Breast epithelium (tissue), 4 donors: ENCODE measurements at regions not wholly inside any gene's neighbourhood (a gene's known extent, or its start where the extent isn't known, plus 50 kb on each side); places are given as distances from the start of the nearest gene placed in this dataset.

ENCODE experiments used
- DNase-seq, 2 donors: peaks; one replicate each; pipeline ENCODE4 v3.0.0-alpha.2; 2019; ENCODE audit warnings: low spot score in 2 of 2
- H3K27ac ChIP-seq, 2 donors: fragments of 200-600 bp; sonication (generic) in 1 of 2; one replicate each; pipeline ENCODE4 v1.5.1; 2016 to 2019; ENCODE audit warnings: mild to moderate bottlenecking in 1 of 2
- H3K27me3 ChIP-seq, 2 donors: fragments of 200-600 bp; sonication (generic) in 1 of 2; one replicate each; pipeline versions ENCODE4 v1.5.1 to v1.6.0; 2017 to 2019; ENCODE audit warnings: control low read depth in 1 of 2, mild to moderate bottlenecking in 1 of 2
- H3K36me3 ChIP-seq: fragments of 200-600 bp; one replicate; pipeline ENCODE4 v1.5.1; 2019
- H3K4me1 ChIP-seq, 2 donors: fragments of 200-600 bp; sonication (generic); one replicate each; pipeline ENCODE4 v1.5.1; 2016 to 2019; ENCODE audit warnings: control low read depth in 1 of 2
- H3K4me3 ChIP-seq, 3 donors: fragments of 200-600 bp; sonication (generic); 1 replicate in 2 of 3; 2 replicates in 1 of 3; pipeline ENCODE4 v1.5.1; 2016 to 2019; ENCODE audit warnings: mild to moderate bottlenecking in 3 of 3, moderate library complexity in 2 of 3
- H3K9me3 ChIP-seq, 2 donors: fragments of 200-600 bp; sonication (generic) in 1 of 2; one replicate each; pipeline ENCODE4 v1.5.1; 2016 to 2019; ENCODE audit warnings: control low read depth in 1 of 2
- POLR2A ChIP-seq: fragments of 450-650 bp; IDR thresholded peaks from one replicate; pipeline ENCODE4 v1.6.1; 2016; ENCODE audit warnings: antibody characterized with exemption, mild to moderate bottlenecking, moderate library complexity
- POLR2AphosphoS5 ChIP-seq, 3 donors: sonication (generic); formaldehyde crosslinking; IDR thresholded peaks; one replicate each; pipeline ENCODE4 v1.6.1; 2017; ENCODE audit warnings: antibody characterized with exemption in 3 of 3
- intact Hi-C: fragments of 100-400 bp; cut with DNase I; formaldehyde crosslinking; loops from one replicate; pipeline ENCODE4 v1.15.1; 2023; ENCODE audit warnings: low total_unique reads
- TF ChIP-seq, protein P1 (sequence below), 3 donors: fragments of 450-650 bp; IDR thresholded peaks; one replicate each; pipeline ENCODE4 v1.5.1; 2016 to 2017; ENCODE audit warnings: antibody characterized with exemption in 3 of 3, mild to moderate bottlenecking in 3 of 3, moderate library complexity in 3 of 3

DNA sequence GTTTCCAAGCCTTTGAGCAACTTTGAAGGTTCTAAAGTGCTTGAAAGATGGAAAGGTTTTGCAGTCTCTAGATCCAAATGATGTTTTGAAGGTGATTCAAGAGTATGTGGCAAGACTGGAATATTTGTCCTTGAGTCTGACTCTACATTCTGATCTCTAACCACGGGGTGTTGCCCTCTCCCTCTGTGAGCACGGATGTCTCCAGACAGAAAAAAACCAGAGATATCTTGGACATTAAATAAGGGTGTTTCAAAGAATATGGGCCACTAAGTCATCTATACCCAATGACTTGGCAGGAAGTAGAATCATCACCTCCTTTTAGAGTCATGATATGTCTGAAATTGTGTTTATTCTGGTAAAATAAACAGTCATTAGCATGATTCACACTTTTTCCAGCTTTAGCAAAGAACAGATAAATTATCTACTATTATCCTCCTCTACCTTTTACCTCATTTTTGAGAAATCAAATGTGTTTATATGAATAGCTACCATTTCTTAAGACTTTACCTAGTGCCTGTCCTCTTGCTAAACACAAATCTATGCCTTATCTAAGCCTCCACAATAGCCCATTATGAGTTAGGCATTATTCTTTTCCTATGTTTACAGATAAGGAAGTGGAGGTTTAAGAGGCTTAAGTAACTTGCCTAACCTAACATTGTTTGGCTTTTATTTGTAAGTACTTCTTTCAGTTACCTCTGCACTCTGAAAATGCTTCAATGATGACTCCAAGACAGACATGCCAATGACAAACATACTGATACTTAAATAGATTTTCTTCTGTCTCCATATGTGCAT is 384.4 kb downstream of the BMP2 start:
- TF ChIP-seq POLR2A: no peak
- TF ChIP-seq POLR2AphosphoS5 (IDR thresholded peaks at IDR 0.05): no peak
- TF ChIP-seq, protein P1, sequence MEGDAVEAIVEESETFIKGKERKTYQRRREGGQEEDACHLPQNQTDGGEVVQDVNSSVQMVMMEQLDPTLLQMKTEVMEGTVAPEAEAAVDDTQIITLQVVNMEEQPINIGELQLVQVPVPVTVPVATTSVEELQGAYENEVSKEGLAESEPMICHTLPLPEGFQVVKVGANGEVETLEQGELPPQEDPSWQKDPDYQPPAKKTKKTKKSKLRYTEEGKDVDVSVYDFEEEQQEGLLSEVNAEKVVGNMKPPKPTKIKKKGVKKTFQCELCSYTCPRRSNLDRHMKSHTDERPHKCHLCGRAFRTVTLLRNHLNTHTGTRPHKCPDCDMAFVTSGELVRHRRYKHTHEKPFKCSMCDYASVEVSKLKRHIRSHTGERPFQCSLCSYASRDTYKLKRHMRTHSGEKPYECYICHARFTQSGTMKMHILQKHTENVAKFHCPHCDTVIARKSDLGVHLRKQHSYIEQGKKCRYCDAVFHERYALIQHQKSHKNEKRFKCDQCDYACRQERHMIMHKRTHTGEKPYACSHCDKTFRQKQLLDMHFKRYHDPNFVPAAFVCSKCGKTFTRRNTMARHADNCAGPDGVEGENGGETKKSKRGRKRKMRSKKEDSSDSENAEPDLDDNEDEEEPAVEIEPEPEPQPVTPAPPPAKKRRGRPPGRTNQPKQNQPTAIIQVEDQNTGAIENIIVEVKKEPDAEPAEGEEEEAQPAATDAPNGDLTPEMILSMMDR (IDR thresholded peaks at IDR 0.05): no peak
- intact Hi-C loops: no loop called here
- no peak for DNase-seq
- no peak overlapping the region for H3K27ac ChIP-seq
- no peaks in the 10 kb centered on the region for H3K36me3 ChIP-seq
- H3K27me3 ChIP-seq: no peaks in the 10 kb centered on the region
- H3K4me1 ChIP-seq: no peaks in the 10 kb centered on the region
- no peaks in the 10 kb centered on the region for H3K9me3 ChIP-seq
- no peak overlapping the region for H3K4me3 ChIP-seq

DNA sequence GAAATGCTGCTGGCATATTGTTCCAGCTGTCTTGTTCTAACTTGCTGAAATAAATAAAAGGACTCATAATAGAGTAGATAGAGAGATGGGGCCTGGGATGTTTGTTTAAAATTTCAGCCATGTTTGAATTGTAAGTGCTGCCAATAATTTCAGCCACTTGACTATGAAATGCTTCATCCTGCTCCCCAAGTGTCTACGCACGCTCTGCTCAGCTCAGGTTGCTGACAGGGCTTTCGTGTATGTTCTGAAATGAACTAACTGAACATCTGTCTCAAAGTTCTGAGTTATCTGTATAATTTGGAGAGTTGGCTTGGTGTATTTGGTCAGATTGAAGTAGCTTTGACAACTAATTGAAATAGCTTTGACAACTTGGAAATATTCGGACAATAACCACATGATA is 387.8 kb downstream of the BMP2 start:
- no peaks in the 10 kb centered on the region for H3K4me1 ChIP-seq
- H3K36me3 ChIP-seq: no peaks in the 10 kb centered on the region
- no peak for DNase-seq
- intact Hi-C loops: no loop called here
- no peak overlapping the region for H3K4me3 ChIP-seq
- no peak overlapping the region for H3K27ac ChIP-seq
- TF ChIP-seq POLR2AphosphoS5 (IDR thresholded peaks at IDR 0.05) (no peak), POLR2A (no peak)
- TF ChIP-seq, protein P1 (IDR thresholded peaks at IDR 0.05): no peak
- no peaks in the 10 kb centered on the region for H3K27me3 ChIP-seq
- no peaks in the 10 kb centered on the region for H3K9me3 ChIP-seq

DNA sequence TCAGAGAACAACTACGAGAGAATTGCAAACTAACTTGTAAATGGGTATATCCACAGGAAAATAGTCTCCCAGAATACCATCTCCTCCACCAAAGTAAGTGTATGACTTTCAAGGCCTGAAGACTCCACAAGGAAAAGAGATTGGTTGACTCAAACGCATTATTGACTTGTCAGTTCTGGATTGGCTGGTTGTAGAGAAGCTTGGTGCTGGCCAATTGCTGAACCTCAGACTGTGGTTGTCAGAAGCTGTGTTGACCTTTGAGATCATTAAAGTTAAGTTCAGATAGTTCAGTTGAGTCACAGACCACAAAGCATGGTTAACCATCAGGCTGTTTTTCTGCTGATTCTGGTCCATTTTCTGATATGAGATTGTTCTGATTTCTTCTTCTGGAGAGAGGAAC is 388.3 kb downstream of the BMP2 start:
- Histone ChIP-seq H3K4me1 (no peaks in the 10 kb centered on the region), H3K27ac (no peak overlapping the region), H3K4me3 (no peak overlapping the region), H3K36me3 (no peaks in the 10 kb centered on the region), H3K27me3 (no peaks in the 10 kb centered on the region), H3K9me3 (no peaks in the 10 kb centered on the region)
- no peak for DNase-seq
- TF ChIP-seq POLR2AphosphoS5 (IDR thresholded peaks at IDR 0.05): no peak
- intact Hi-C loops: no loop called here

DNA sequence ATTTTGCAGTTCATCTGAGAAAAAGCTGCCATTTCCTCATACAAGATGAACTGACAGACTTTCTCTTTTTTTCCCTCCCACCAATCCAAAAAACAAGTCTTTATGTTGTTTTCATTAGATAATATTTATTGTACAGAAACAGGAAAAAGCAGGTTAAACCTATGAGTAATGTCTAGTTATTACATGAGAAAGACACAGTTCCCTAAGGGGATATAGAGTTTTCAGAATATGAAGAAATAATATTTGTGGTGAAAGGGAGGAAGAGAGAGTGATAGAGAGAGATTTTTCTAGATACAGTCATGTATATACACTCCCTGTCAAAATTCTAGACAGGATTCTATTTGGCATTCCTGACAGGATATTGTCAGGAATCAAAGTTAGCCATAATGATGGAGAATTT is 392.4 kb downstream of the BMP2 start:
- no peak for TF ChIP-seq POLR2A
- Histone ChIP-seq H3K36me3 (no peaks in the 10 kb centered on the region), H3K27ac (no peak overlapping the region), H3K27me3 (no peaks in the 10 kb centered on the region), H3K4me3 (no peak overlapping the region), H3K4me1 (no peaks in the 10 kb centered on the region), H3K9me3 (no peaks in the 10 kb centered on the region)
- no peak for DNase-seq
- intact Hi-C loops: no loop called here

DNA sequence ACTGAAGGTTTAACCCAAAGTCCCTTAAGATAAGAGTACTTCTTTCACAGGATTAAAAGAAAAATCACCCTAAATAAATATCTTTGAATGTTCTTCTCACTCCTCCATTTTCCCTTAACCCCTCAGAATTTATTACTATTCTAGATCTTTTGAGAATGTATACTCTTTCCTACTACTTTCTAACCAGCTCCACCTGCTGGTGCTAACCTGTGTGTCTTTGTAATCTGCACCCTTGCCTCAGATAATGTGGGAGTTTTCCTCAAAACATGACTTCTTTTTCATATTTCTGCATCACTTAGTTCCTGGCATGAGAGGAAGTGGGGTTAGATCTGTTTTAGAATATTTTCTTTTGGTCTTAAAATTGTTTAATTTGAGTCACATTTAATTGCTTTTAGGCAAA is 394.2 kb downstream of the BMP2 start:
- no peaks in the 10 kb centered on the region for H3K9me3 ChIP-seq
- DNase-seq: no peak
- H3K27me3 ChIP-seq: no peaks in the 10 kb centered on the region
- no peak overlapping the region for H3K4me3 ChIP-seq
- intact Hi-C loops: no loop called here
- H3K4me1 ChIP-seq: no peaks in the 10 kb centered on the region
- TF ChIP-seq POLR2AphosphoS5 (IDR thresholded peaks at IDR 0.05) (no peak), POLR2A (no peak)
- TF ChIP-seq, protein P1 (IDR thresholded peaks at IDR 0.05): no peak
- H3K27ac ChIP-seq: no peak overlapping the region
- H3K36me3 ChIP-seq: no peaks in the 10 kb centered on the region

DNA sequence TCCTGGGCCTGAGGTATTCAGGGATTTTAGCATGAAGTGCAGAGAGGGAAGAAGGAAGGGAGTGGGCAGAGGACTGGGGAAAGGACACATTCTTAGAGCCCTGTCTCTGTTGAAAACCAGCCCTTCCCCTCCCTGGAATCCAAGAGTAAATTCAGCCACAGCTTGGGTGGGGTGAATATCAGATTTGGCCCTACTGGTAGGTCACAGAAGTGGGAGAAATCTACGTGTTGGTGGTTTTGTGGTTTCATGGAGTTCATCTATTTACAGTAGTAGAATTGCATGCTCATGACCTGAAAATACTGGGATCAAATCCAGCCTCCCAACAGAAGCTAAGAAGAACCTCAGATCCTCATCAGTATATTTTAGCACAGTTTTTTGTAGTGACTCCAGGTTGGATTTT is 404.4 kb downstream of the BMP2 start:
- TF ChIP-seq, protein P1 (IDR thresholded peaks at IDR 0.05): no peak
- no peak for TF ChIP-seq POLR2AphosphoS5 (IDR thresholded peaks at IDR 0.05)
- TF ChIP-seq POLR2A: no peak
- Histone ChIP-seq H3K9me3 (peaks cover 0 to 7% of the 10 kb centered on the region in 2 donors), H3K36me3 (no peaks in the 10 kb centered on the region), H3K4me1 (no peaks in the 10 kb centered on the region), H3K27ac (no peak overlapping the region), H3K27me3 (no peaks in the 10 kb centered on the region), H3K4me3 (no peak overlapping the region)
- intact Hi-C loops: no loop called here
- DNase-seq: no peak
